HL-60/S4 treated with retinoic acid at 250 ng/mL for 4 days and 3 days (cell line): ENCODE measurements at regions not wholly inside any gene's neighbourhood (a gene's known extent, or its start where the extent isn't known, plus 50 kb on each side); places are given as distances from the start of the nearest gene placed in this dataset.

Experiments
- in situ Hi-C: fragments of 300-500 bp; cut with MboI; formaldehyde crosslinking; loops from 2 replicates; pipeline ENCODE4 v1.7.0; 2022; ENCODE audit warnings: low sequenced_read_pairs

DNA sequence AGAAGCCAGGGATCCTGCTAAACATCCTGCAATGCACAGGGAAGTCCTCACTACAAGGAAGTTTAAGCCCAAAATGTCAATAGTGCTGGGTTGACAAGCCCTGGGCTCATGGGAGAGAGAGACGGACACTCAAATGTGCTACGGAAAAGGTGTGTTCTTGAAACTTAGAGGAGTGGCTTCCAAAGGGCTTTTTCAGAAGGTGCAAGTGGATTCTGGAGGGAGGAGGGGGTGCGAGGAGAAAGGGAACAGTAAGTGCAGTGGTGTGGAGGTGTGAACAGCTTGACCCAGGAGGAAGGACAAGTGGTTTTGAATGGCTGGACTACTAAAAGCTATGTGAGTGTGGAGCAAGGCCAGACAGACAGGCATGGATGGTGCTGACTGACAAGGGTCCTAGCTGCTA, 50.4 kb upstream of the CECR2 start:
- in situ Hi-C loops, result loop anchor here (25.0 kb wide), 1 partner anchor 93 kb away; no protein-coding TSS in a partner anchor

- in situ Hi-C loops, result loop anchor here (25.0 kb wide), 1 partner anchor 97 kb away; no protein-coding TSS in a partner anchor
These were observed 54.0 kb upstream of the CECR2 start for GRCh38 chr22:17315310-17315709.

- in situ Hi-C loops, result loop anchor here (25.0 kb wide), 1 partner anchor 98 kb away; no protein-coding TSS in a partner anchor
These were observed 54.8 kb upstream of the CECR2 start for GRCh38 chr22:17314487-17314886.

GRCh38 chr22:17313626-17314025, 55.6 kb upstream of the CECR2 start:
- in situ Hi-C loops, result loop anchor here (25.0 kb wide), 1 partner anchor 99 kb away; no protein-coding TSS in a partner anchor

GRCh38 chr22:17307566-17307965, 61.7 kb upstream of the CECR2 start:
- in situ Hi-C loops, result loop anchor here (25.0 kb wide), 1 partner anchor 105 kb away; no protein-coding TSS in a partner anchor

GRCh38 chr22:17305076-17305475, 64.2 kb upstream of the CECR2 start:
- in situ Hi-C loops, result loop anchor here (25.0 kb wide), 1 partner anchor 107 kb away; no protein-coding TSS in a partner anchor

DNA sequence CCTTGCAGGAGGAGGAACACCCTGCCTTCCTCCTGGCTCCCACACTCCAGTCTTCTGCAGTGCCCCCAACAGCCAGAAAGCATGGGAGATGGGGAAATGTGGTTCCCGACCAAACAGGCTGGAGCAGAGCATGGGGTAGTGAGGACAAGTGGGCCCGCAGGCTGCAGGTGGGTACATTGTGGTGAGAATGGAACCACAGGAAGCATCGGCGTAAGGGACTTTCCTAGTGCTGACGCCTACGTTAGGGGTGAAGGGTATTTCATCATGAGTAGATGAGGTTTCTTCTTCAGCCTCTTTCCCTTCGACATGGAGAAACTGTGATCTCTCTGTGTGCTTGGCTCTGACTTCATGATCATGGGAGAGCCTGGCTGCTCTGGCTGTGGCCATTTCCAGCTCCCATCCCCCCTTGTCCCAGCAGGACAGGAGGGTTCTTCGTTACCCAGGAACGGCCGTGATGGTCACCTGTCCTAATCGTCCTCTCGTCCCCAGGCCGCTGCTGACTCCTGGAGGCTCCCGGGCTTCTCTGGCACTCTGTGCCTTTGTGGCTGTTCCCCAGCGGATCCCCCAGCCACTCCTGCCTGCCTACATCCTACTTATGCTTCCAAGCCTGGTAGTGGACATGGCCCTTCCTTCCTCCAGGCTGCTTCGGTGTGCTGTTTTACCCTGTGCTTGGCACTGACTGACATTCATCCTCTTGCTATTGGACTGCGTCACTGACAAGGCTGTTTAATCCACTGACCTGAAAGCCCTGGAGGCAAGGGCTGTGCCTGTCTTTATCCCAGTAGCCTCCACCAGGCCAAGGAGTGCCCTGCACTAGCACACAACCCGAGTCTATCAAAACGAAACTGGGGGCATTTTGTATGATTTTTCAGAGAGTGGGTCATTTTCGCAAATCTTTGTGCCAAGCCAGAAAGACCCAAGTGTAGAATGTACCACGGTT, 65.2 kb upstream of the CECR2 start:
- in situ Hi-C loops, result loop anchor here (25.0 kb wide), 1 partner anchor 108 kb away; no protein-coding TSS in a partner anchor

- in situ Hi-C loops, result loop anchor here (25.0 kb wide), 1 partner anchor 109 kb away; no protein-coding TSS in a partner anchor
These were observed 65.8 kb upstream of the CECR2 start for GRCh38 chr22:17303441-17303839.

DNA sequence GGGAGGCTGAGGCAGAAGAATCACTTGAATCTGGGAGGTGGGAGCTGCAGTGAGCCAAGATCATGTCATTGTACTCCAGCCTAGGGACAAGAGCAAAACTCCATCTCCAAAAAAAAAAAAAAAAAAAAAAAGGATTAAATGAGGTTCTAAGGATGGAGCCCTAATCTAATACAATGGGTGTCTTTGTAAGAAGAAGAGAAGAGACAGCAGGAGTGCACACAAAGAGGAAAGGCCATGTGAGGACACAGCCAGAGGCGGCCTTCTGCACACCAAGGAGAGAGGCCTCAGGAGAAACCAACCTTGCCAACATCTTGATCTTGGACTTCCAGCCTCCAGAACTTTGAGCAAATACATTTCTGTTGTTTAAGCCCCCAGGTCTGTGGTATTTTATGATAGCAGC, 66.6 kb upstream of the CECR2 start:
- in situ Hi-C loops, result loop anchor here (25.0 kb wide), 1 partner anchor 110 kb away; no protein-coding TSS in a partner anchor

DNA sequence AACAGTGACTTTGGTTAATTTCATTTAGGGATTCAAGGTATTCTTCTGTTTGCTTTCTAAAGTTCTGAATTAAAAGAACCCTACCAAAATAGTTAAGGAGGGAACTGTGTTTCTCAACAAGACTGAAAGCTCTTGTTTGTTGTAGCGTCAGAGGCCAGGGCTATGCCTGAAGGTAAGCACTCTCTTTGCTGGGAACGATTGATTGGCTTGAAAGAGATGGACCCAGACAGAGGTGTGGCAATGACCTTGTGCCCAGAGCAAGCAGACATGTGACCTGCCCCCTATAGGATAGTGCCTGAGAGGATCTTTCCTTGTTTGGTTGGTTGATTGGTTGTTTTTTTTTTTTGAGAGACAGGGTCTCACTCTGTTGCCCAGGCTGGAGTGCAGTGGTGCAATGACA, 68.3 kb upstream of the CECR2 start:
- in situ Hi-C loops, result loop anchor here (25.0 kb wide), 1 partner anchor 111 kb away; no protein-coding TSS in a partner anchor

GRCh38 chr22:17298805-17299502, 70.3 kb upstream of the CECR2 start:
- in situ Hi-C loops, result loop anchor here (25.0 kb wide), 1 partner anchor 188 kb away; no protein-coding TSS in a partner anchor

DNA sequence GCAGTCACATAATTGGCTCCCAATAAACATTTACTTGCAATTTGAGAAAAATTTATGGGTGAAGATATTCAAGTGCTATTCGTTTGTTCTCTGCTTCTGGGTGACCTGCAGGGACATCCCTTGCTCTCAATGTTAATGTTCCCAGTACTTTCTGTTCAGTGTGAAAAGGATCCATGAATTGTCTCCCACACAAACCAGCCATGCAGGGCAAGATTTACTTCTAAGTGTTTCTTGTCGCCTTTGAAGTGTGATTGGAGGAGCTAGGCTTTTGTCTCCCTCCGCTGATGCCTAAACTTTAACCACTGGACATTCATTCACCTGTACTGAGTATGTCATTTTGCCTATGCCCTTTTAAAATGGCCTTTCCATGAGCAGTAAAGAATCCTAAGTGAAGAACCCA, 66.4 kb upstream of the ADA2 start:
- in situ Hi-C loops, result loop anchor here (25.0 kb wide), 1 partner anchor 202 kb away; no protein-coding TSS in a partner anchor

DNA sequence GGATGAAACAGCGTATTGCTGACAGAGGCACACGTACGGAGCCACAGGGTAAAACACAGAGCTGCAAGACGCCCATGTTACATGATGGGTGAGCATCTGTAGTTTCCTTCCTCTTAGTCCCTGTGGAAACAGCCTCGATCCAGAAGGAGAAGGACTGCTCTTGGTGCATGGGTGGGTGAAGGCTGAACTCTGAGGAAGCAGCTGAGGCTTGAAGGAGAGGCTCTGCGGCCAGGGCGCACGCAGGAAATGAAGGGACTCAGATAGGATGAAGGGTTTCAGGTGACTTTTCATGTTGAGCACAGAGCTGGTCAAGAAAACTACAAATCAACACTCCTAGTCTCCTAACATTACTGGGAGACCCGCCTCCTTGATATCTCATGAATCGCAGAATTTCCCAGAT, 65.7 kb upstream of the ADA2 start:
- in situ Hi-C loops, result loop anchor here (25.0 kb wide), 1 partner anchor 202 kb away; no protein-coding TSS in a partner anchor

DNA sequence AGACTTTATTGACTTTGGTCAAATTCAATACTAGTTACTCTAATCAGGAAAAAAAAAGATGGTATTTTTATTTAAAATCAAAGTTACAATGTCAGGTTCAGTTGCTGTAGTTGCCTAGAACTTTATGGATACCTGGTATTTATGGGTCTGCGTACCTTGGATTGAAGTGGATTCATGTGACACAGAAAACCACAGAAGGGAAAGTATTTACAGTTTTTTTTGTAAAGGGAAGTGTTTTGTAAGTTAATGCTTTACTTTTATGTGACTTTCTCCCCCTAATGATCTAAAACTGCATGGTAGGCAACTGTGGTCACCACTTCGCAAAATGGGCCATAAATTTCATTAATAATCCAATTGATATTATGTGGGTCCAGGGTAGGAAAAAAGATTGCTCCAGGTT, 65.2 kb upstream of the ADA2 start:
- in situ Hi-C loops, result loop anchor here (25.0 kb wide), 1 partner anchor 203 kb away; no protein-coding TSS in a partner anchor

DNA sequence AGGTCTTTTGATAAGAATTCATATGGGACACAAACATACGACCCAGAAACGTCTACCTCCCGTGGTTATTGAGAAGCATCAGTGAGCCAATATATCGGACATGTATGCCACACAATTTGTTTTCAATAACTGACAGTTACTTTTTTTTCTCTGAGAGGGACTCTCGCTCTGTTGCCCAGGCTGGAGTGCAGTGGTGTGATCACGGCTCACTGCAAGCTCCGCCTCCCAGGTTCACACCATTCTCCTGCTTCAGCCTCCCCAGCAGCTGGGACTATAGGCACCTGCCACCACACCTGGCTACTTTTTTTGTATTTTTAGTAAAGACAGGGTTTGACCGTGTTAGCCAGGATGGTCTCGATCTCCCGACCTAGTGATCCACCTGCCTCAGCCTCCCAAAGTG, 64.6 kb upstream of the ADA2 start:
- in situ Hi-C loops, result loop anchor here (25.0 kb wide), 1 partner anchor 203 kb away; no protein-coding TSS in a partner anchor

DNA sequence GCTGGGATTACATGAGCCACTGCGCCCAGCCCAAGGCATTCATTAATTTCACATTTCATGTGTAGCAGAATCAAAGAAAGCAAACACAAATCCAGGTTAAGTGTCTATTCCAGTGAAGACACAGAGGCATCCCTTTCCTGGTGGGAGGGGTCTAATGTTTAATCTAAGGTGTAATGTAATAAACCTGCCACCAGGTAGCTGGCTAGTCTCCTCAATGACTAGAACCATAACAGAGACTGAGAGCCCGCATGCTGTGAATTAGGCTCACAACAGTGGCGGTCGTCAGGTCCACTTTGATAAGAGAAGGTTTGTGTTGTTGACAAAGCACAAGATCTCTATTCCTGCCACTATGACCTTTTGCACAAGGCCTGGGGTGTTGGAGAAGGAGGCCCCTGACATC, 64.2 kb upstream of the ADA2 start:
- in situ Hi-C loops, result loop anchor here (25.0 kb wide), 1 partner anchor 204 kb away; no protein-coding TSS in a partner anchor

GRCh38 chr22:17281440-17281841, 62.2 kb upstream of the ADA2 start:
- in situ Hi-C loops, result loop anchor here (25.0 kb wide), 1 partner anchor 206 kb away; no protein-coding TSS in a partner anchor

DNA sequence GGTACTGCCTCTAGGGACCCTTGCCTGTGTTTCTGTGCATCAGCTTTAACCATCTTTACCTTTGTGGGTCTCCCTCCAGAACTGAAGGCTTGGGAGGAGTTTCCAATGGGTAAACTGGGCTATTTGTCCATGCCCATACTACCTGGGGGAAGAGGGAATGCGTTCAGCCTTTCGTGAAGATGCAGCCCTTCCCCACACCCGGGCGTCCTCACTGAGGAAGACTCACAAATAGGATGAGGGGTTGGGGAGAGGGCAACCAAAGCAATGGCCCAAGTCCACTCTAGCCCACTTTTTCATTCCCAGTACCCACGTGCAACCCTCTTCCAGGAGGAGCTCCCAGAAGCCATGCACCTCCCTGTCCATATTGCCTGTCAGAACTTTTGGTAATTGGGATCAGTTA, 61.8 kb upstream of the ADA2 start:
- in situ Hi-C loops, result loop anchor here (25.0 kb wide), 1 partner anchor 206 kb away; no protein-coding TSS in a partner anchor

DNA sequence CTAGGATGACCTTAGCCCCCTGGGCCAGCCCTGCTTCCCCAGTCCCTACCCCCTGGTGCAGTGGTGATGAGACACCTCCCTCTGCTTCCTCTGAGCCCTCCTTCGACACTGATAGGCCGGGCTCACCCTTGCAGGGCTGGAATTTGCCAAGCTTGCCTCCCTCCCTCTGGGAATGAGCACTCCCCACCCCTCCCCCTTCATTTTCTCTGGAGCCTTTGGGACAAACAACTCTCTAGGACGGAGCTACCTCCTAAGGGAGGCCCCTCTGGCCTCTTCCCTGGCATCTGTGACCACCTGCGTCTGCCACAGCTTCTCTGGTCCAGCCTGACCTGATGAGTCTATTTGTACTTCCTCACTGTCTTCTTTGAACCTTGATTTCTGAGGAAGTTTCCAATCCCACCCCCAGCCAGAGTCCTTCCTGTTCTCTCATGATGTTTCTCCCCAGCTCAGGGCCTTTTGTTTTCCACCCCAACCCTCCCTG, 53.3 kb upstream of the ADA2 start:
- in situ Hi-C loops, result no loop called here

DNA sequence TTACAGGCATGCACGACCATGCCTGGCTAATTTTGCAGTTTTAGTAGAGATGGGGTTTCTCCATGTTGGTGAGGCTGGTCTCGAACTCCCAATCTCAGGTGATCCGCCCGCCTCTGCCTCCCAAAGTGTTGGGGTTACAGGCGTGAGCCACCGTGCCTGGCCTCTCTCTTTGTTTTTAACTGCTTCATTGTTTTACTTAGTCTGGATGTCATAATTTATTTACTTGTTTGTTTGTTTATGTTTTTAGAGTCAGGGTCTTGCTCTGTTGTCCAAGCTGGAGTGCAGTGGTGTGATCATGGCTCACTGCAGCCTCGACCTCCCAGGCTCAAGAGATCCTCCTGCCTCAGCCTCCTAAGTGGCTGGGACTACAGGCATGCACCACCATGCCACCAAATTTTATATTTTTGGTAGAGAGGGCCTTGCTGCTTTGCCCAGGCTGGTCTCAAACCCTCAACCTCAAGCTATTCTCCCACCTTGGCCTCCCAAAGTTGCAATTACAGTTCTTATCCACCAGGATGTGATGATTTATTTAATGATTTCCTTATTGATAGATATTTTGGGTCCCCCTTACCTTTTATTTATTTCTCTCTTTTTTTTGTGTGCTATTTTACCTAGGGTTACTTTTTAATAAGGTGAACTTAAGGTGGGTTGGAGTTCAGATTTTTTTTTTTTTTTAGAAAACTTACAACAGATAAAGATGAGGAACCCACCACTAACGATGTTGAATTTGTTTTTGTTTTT, 52.6 kb upstream of the ADA2 start:
- in situ Hi-C loops, result no loop called here
